CD4-positive, alpha-beta T cell treated with Interleukin-15 for 4 hours (primary cell): ENCODE measurements at regions not wholly inside any gene's neighbourhood (a gene's known extent, or its start where the extent isn't known, plus 50 kb on each side); places are given as distances from the start of the nearest gene placed in this dataset.

Experiments used
- DNase-seq: peaks from one replicate; pipeline ENCODE4 v3.0.0-alpha.2; 2020; ENCODE audit warnings: low spot score

- DNase-seq: no peak
Observed at GRCh38 chr1:78797108-78797781, 147.6 kb downstream of the IFI44 start.

- DNase-seq: no peak
Observed at GRCh38 chr1:78799926-78800325, 150.3 kb downstream of the IFI44 start.

GRCh38 chr1:78814176-78814575, 164.5 kb downstream of the IFI44 start:
- DNase-seq: no peak

GRCh38 chr1:78825561-78825960, 175.9 kb downstream of the IFI44 start:
- no peak for DNase-seq

GRCh38 chr1:78829644-78830043, 176.9 kb downstream of the ADGRL4 start:
- DNase-seq: no peak

GRCh38 chr1:78830321-78830720, 176.2 kb downstream of the ADGRL4 start:
- DNase-seq: no peak

- no peak for DNase-seq
Observed at GRCh38 chr1:78831731-78832360, 174.7 kb downstream of the ADGRL4 start.

GRCh38 chr1:78833491-78833890, 173.0 kb downstream of the ADGRL4 start:
- DNase-seq: no peak

GRCh38 chr1:78834201-78834741, 172.3 kb downstream of the ADGRL4 start:
- DNase-seq: no peak

GRCh38 chr1:78836726-78837125, 169.8 kb downstream of the ADGRL4 start:
- no peak for DNase-seq

GRCh38 chr1:78839704-78840277, 166.7 kb downstream of the ADGRL4 start:
- peak; percentile 36 for DNase-seq
